ENCODE measurements at regions not wholly inside any gene's neighbourhood (a gene's known extent, or its start where the extent isn't known, plus 50 kb on each side); places are given as distances from the start of the nearest gene placed in this dataset.

DNA sequence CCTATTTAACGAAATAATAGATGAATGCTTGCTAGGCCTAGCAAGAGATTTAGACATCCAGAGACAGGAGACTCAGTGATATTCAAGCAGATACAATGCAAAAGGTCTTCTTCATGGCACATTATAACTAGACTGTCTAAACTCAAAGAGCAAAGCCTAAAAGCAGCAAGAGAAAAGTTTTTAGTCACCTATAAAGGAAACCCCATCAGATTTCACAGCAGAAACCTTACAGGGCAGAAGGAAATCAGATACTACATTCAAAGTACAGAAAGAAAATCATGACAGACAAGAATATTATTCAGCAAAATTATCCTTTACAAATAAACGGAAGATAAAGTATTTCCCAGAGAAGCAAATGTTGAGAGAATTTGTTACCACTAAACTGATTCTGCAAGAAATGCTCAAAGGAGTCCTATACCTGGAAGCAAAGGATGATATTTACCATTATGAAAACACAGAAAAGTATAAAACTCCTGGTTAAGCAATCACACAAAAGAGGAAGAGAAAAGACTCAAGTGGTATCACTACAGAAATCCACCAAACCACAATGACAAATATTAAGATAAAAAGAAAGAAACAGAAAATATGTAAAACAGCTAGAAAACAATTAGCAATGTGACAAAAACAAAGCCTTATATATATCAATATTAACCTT is 333.7 kb downstream of the MEI4 start:
- TF ChIP-seq TAF1 (conservative IDR thresholded peaks at IDR 0.05) (no peak), RAD21 (IDR thresholded peaks at IDR 0.05) (no peak), SP1 (IDR thresholded peaks at IDR 0.05) (no peak), YY1 (IDR thresholded peaks at IDR 0.05) (no peak), RXRA (IDR thresholded peaks at IDR 0.05) (no peak), EGR1 (IDR thresholded peaks at IDR 0.05; ENCODE audit: low read depth in 2 of 2) (no peak), FOXA1 (IDR thresholded peaks at IDR 0.05) (no peak), HNF4G (IDR thresholded peaks at IDR 0.05) (no peak)
- TF ChIP-seq, protein P1, sequence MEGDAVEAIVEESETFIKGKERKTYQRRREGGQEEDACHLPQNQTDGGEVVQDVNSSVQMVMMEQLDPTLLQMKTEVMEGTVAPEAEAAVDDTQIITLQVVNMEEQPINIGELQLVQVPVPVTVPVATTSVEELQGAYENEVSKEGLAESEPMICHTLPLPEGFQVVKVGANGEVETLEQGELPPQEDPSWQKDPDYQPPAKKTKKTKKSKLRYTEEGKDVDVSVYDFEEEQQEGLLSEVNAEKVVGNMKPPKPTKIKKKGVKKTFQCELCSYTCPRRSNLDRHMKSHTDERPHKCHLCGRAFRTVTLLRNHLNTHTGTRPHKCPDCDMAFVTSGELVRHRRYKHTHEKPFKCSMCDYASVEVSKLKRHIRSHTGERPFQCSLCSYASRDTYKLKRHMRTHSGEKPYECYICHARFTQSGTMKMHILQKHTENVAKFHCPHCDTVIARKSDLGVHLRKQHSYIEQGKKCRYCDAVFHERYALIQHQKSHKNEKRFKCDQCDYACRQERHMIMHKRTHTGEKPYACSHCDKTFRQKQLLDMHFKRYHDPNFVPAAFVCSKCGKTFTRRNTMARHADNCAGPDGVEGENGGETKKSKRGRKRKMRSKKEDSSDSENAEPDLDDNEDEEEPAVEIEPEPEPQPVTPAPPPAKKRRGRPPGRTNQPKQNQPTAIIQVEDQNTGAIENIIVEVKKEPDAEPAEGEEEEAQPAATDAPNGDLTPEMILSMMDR (IDR thresholded peaks at IDR 0.05; ENCODE audit: low read depth, low read length, missing input control) = no peak
- TF ChIP-seq, protein P2, sequence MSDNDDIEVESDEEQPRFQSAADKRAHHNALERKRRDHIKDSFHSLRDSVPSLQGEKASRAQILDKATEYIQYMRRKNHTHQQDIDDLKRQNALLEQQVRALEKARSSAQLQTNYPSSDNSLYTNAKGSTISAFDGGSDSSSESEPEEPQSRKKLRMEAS (IDR thresholded peaks at IDR 0.05) = no peak
- TF ChIP-seq, protein P3, sequence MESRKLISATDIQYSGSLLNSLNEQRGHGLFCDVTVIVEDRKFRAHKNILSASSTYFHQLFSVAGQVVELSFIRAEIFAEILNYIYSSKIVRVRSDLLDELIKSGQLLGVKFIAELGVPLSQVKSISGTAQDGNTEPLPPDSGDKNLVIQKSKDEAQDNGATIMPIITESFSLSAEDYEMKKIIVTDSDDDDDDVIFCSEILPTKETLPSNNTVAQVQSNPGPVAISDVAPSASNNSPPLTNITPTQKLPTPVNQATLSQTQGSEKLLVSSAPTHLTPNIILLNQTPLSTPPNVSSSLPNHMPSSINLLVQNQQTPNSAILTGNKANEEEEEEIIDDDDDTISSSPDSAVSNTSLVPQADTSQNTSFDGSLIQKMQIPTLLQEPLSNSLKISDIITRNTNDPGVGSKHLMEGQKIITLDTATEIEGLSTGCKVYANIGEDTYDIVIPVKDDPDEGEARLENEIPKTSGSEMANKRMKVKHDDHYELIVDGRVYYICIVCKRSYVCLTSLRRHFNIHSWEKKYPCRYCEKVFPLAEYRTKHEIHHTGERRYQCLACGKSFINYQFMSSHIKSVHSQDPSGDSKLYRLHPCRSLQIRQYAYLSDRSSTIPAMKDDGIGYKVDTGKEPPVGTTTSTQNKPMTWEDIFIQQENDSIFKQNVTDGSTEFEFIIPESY (IDR thresholded peaks at IDR 0.05) = no peak
- TF ChIP-seq, protein P4, sequence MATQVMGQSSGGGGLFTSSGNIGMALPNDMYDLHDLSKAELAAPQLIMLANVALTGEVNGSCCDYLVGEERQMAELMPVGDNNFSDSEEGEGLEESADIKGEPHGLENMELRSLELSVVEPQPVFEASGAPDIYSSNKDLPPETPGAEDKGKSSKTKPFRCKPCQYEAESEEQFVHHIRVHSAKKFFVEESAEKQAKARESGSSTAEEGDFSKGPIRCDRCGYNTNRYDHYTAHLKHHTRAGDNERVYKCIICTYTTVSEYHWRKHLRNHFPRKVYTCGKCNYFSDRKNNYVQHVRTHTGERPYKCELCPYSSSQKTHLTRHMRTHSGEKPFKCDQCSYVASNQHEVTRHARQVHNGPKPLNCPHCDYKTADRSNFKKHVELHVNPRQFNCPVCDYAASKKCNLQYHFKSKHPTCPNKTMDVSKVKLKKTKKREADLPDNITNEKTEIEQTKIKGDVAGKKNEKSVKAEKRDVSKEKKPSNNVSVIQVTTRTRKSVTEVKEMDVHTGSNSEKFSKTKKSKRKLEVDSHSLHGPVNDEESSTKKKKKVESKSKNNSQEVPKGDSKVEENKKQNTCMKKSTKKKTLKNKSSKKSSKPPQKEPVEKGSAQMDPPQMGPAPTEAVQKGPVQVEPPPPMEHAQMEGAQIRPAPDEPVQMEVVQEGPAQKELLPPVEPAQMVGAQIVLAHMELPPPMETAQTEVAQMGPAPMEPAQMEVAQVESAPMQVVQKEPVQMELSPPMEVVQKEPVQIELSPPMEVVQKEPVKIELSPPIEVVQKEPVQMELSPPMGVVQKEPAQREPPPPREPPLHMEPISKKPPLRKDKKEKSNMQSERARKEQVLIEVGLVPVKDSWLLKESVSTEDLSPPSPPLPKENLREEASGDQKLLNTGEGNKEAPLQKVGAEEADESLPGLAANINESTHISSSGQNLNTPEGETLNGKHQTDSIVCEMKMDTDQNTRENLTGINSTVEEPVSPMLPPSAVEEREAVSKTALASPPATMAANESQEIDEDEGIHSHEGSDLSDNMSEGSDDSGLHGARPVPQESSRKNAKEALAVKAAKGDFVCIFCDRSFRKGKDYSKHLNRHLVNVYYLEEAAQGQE (IDR thresholded peaks at IDR 0.05) = no peak
- TF ChIP-seq, protein P5, sequence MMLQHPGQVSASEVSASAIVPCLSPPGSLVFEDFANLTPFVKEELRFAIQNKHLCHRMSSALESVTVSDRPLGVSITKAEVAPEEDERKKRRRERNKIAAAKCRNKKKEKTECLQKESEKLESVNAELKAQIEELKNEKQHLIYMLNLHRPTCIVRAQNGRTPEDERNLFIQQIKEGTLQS (IDR thresholded peaks at IDR 0.05) = no peak
